SW 1271 (cell line): ENCODE measurements at regions not wholly inside any gene's neighbourhood (a gene's known extent, or its start where the extent isn't known, plus 50 kb on each side); places are given as distances from the start of the nearest gene placed in this dataset.
A peak's percentile ranks its signal among the peaks of the same experiment; 100 is the strongest.

Experiments used
- DNase-seq, 2 experiments: peaks; one replicate each; lab custom pipeline; 2025; lab: John Stamatoyannopoulos, UW

DNA sequence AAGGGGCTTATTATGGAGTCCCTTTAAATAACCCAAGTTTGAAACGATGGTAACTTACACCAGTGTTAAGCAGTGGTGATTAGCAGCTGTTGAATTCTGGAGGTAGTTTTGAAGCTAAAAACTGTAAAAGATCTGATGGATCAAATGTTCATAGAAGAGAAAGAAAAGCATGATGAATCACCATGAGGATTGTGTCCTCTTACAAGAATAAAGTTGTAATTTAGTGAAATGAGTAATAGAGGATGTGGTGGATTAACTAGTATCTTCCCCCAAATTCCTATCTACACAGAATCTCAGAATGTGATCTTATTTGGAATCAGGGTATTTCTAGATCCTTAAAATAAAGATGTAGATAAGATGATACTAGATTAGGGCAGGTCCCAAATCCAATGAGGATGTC, 1138.2 kb upstream of the TMEFF2 start:
- DNase-seq: no peak

DNA sequence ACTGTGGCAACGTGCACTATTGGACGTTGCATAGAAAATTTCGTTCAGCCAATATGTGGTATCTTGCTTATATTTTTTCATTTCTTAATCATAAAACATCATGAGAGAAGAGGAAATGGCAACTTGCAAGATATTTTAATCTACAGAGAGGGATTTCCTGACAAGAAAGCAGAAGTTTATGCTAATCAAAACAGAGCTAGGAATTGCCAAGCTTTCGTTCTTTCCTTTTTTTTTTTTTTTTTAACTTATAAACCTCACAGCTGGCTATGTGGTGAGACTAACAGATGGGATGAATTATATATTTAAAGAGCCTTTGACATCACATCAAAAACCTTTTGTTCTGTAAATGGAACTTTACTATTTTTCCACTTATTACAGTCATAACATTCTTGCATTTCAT, 1136.9 kb upstream of the TMEFF2 start:
- DNase-seq: no peak

DNA sequence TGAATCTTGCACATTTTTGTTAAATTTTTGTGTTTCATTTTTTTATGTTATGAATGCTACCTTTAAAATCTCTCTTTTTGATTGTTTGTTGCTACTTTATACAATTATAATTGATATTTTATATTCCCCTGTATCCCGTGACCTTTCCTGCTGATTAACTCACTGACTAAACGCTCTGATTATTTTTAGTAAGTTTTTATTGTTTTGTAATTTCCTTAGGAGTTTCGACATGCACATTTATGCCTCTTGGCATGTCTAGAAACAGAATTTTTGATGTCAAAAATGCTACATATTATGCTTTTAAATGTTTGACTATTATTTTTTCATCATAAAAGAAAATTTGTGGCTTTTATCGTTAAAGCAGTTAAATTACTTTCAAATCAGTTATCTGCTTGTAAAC, 1131.6 kb upstream of the TMEFF2 start:
- no peak for DNase-seq

DNA sequence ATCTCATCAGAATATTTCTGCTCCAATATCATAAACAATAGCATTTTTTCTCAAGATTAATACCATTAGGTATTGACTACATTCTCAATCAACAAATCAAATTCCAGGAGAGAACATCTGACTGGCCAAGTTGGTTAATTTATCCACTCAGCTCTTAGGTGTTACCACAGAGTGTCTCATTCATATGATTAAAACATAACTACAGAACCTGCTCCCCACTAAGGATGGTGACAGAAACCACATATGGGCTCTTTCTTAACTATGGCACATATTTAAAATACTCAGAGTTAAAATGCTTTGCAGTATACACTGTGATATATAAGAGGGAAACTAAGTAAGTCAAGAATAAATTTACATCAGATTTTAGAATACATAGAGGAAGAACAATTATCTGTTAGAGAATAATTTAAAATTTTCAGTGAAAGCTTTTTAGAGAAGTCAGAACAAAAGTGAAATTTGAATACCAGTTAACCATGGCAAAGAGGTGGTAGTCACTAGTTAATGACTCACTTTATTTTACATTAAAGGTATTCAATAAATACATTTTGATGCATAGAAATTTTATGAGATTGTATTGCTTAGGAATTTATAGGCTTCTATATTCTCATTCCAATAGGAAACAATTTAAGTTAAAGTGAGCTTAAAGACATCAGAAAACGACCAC, 1120.8 kb upstream of the TMEFF2 start:
- no peak for DNase-seq

DNA sequence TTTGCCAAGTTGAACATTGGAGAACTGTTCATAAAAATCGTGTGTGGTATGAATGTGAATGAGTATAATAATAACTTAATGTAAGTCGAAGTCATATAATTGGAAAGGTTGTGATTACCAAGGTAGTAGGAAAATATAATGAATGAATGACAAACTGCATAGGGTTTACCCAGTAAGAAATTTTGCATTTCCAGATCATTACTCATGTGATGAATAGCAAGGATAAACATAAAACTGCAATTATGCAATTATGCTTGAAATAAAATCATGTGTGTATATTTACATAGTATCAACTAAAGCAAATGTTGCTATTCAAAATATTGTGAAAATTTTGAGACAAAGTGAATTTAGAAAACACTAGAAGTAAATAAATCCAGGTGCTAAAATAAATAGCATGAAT, 1108.7 kb upstream of the TMEFF2 start:
- no peak for DNase-seq

DNA sequence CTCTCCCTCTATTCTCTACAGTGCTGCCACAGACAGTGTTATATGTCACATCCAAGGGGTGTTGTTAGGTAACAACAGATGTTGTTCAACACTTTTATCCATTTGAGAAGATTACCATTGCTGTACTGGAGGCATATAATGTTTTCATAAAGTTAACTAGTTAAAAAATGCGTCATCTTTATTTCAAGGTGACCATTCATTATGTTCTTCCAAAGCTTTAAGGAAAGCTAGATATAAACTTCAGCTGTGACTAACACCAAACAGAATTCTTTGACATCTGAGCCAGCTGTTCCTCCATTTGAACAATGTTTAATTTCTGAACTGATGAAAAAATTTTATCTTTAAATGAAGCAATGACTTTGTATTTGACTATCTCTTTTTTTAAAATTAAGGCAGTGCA, 1099.6 kb upstream of the TMEFF2 start:
- DNase-seq: no peak

DNA sequence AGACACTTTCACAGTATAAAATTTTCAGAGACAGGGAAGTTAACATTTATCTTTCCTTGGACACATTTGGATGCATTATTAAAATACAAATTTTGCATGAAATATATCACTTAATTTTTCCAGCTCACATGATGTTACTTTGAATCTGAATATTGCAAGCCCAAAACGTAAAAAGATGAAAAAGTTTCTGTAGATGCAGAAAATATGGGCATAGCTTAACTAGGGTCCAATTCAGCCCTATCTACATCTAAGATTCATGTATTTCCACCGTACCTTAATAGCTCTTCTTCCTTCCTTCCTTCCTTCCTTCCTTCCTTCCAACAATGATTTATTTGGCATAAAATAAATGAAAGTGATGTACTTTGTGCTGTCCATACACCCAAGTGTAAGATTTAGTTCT, 1084.6 kb upstream of the TMEFF2 start:
- DNase-seq: no peak

DNA sequence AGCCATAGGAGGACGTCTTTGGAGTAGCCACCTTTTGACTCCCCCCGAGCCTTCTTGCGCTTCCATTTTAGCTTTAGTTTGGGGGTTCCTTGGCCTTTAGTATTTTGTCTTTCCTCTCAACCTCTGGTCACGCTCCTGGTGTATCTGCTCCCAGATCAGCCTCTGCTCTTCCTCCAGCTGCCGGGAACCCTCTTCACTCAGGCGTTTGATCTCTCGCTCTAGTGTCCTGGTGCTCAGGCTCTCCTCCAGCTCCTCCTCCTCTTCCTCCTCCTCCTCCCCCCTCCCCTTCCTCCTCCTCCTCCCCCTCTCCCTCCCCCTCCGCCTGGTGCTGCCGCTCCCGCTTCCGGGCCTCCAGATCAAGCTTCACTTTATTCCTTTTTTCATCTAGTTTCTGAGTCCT, 1082.3 kb upstream of the TMEFF2 start:
- DNase-seq: no peak

DNA sequence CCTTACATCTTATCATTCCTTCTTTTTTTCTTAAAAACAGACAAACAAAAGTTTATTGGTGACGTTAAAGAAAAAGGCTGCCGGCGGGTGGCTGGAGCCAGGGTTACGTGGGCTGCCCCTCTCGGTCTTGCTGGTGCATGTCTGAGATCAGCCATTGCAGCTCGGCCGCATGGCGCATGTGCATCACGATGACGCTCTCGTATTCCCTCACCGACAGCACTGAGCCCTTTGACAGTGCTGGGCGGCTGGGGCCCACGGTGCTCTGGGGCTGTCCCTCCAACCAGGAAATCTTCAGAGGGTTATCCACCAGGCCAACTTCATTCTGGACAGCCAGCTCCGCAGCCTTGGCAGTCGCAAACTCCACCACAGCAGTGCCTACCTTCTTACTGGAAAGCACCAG, 1081.8 kb upstream of the TMEFF2 start:
- no peak for DNase-seq

DNA sequence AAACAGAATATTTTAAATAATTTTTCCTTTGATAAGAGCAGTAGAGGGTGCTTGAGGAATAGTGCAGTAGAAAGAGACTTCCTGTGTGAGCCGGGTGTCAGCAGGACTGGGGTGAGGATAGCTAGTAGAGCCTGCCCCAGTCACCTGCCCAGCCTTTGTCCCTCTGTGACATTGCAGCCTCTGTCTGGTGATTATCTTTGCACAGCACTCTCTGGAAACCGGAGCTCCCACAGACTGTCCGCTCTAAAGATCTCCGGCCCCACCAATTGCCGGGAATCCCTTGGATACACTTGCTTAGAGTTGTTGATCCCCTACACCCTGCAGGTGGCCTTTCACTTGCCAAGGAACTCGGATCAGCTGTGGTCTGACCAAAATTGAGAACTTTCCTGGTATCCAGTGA, 1081.3 kb upstream of the TMEFF2 start:
- no peak for DNase-seq

DNA sequence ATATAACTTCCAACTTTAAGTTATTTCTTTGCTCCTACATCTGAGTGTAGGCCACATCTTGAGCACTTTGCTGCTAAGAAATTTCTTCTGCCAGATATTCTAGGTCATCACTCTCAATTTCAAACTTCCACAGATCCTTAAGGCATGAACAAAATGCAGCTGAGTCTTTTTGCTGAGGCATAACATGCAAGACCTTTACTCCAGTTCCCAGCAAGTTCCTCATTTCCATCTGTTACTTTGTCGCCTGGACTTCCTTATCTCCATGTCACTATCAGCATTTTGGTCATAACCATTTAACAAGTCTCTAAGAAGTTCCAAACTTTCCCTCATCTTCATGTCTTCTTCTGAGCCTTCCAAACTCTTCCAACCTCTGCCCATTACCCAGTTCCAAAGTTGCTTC, 1077.3 kb upstream of the TMEFF2 start:
- DNase-seq: no peak

DNA sequence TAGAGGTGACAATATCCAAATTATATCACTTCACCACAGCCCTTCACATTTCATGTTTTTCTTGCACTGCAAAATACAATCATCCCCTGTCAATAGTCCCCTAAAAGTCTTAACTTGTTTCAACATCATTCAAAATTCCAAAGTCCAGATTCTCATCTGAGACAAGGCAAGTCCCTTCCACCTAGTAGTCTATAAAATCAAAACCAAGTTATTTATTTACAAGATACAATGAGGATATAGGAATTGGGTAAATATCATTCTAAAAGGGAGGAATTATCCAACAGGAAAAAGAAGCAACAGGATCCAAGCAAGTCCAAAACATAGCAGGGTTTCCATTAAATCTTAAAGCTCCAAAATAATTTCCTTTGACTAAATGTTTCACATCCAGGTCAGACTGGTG, 1076.1 kb upstream of the TMEFF2 start:
- no peak for DNase-seq

DNA sequence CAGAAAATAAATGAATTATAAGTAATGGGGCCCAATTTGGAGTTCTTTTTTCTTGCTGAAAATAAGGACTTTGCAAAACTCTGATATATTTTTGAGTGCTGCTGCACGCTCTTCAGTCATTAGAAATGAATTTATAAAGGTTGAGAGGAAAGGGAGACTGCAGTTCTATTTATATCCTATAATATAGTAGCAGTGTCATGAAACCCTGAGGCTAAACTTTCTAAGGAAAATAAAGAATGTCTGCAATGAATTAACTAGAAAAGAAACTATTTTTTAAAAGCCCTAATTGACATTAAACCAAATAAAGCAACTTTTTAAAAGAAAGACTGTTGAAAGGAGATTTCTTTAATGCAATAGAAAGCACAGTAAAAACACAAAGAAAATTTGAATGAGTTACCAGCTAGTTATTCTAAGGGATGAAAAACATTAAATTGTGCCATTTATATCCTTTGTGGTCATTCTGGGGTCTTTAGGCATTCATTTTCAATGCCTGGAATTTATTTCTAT, 1072.8 kb upstream of the TMEFF2 start:
- no peak for DNase-seq

DNA sequence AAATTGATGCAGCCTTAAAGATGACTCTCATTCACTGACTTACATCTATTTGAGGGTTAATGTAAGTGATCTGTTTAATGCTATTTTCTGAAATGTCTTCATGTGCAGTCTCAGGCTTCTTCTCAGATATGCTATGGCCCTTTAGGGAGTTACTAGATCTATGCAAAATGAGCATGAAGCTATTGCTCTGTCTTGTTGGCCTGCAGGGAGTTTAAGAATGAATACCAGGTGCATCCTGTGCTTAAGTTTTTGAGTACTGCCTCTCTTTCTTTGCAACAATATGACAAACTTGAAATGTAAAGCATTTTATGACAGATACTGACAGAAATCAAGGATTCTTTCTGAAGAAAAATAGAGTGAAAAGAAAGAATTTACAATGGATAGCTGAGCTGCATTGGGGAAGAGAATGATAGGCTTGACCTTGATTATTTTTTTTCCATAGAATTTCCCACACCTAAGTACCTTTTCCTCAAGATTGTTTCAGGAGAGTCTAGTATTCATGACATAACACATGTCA, 1058.3 kb upstream of the TMEFF2 start:
- DNase-seq: no peak

DNA sequence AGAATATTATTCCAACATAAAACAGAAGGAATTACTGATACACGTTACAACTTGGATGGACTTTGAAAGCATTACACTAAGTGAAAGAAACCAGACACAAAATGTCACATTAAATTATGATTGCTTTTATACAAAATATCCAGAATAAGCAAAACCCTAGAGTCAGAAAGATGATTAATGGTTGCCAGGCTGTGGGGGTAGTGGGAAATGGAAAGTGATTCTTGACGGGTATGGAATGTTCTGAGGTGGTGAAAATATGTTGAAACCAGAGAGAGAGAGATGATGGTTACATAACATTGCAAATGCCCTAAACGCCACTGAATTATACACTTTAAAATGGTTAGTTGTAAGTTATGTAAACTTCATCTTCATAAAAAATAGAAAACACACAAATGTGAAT, 1057.2 kb upstream of the TMEFF2 start:
- DNase-seq: no peak

DNA sequence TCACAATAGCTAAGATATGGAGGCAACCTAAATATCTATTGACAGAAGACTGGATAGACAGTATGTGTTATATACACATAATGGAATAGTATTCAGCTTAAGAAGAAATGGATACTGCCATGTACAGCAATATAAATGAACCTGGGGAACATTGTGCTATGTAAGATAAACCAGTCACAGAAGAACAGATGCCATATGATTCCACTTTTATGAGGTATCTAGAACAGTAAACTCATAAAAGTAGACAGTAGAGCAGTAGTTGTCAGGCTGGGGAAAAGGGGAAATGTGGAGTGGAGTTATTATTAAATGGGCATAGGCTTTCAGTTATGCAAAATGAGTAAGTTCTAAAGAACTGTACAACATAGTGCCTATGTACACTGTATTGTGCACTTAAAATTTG, 1055.7 kb upstream of the TMEFF2 start:
- no peak for DNase-seq

DNA sequence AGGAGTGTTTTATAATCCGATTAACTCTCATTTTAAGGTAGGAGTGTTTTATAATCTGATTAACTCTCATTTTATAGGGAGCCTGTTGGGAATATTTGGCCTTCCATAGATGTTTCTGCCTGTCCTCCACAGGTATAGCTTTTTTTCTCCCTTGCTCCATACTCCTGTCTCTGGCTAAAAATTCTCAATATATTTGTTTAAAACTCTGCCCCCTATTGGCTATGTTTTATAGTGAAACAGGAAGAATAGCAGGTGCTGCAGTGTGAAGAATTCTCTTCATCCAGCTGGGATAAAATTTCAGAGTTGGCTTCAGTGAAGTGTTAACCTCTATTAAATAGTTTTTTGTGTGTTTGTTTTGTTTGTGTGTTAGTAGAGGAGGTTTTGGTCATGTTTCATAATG, 1046.0 kb upstream of the TMEFF2 start:
- DNase-seq: peak in 1 of 2 experiments; percentile 0

DNA sequence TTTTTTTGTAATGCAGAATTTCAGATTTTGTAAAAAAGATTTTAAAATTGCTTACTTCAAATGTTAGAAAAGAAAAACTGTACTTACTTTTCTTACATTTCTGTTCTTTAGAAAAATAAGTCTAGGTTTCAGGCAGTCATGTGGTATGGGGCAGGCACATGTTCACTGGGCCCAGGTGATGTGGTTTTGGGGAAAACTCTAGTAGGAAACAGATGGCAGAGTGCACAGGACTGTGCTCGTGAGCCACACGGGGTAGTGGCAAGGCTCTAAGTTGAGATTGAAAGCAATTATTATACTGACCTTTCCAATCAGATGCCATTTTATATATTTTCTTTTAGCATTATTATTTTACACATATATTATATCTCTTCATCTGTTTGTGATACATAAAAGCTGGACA, 1036.9 kb upstream of the TMEFF2 start:
- DNase-seq: no peak

DNA sequence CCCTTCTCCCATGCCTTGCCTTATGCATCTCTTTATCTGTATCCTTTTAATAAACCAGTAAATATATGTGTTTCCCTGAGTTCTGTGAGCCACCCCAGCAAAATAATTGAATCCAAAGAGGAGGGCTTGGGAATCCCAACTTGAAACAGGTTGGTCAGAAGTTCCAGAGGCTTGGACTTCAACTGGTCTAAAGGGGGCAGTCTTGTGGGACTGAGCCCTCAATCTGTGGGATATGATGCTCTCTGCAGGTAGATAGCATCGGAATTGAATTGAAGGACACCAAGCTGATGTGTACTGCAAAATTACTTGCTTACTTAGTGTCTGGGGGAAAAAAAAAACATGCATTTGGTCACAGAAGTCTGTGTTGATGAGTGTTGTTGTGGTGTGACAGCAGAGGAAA, 1033.5 kb upstream of the TMEFF2 start:
- DNase-seq: no peak

DNA sequence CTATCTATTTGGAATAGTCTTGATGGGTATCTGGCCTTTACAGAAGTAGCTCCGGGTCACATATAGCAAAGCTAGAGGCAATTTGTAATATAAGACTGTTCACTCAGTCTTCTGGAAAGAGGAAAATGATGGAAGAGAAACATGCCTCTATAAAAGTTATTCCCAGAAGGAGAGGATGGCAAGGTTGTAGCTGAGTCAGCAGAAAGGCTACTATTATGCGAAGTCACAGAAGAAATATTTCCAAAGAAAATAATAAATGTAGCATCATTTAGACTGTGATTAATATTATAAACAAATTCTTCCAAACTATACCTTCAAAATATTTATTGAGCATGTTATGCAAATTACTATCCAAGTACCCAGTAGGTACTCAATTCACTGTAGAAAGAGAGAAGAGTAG, 1027.7 kb upstream of the TMEFF2 start:
- no peak for DNase-seq

DNA sequence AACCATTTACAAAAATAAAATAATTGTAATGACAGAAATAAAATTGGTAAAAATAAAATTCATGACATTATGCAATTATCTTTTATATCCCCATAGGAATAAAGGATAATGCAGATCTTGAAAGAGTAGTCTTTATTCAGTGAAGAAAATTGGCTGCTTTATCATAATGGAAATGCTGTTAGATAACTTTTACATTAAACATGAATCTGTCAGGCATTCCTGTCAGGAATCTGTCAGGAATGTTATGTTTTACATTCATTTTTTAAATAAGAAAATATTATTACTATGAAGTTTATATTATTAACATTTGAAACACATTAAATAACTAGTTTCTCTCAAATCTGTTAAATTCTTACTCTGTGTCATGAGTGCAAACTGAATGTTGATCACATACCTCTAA, 1024.7 kb upstream of the TMEFF2 start:
- DNase-seq: no peak

DNA sequence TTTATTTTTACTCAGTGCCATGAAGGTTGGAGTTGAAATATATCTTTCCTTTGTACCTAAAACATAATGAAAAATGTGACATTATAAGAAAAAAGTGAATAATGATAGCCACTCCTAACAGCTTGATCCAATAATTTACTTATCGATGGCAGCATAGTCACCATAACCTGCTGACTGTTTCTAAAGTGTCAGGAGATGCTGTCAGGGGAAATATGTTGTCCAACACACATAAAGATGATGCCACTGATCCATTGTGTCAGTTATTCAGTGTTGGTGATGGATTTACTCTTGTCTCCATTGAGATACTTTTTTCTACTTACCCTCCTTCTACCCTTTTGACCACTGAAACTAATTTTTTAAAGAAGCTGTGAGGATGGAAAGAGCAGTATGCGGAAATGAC, 1006.9 kb upstream of the TMEFF2 start:
- DNase-seq: no peak

DNA sequence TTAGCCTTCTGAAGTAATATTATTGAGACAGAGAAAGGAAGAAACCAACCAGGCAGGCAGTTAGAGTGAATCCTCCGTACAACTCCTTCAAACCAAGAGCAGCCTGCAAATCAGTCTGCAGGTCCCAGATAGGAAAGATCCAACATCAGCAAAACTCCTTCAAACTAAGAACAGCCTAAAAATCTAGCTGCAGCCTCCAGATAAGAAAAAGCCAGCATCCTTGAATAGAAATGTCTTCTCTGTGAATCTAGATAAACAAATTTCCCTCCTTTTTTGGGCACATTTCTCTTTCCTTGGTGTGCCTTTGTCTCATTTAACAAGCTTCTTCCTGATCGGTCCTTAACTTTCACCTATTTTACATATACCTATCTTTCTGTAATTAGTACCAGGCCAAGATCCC, 1004.6 kb upstream of the TMEFF2 start:
- DNase-seq: no peak

DNA sequence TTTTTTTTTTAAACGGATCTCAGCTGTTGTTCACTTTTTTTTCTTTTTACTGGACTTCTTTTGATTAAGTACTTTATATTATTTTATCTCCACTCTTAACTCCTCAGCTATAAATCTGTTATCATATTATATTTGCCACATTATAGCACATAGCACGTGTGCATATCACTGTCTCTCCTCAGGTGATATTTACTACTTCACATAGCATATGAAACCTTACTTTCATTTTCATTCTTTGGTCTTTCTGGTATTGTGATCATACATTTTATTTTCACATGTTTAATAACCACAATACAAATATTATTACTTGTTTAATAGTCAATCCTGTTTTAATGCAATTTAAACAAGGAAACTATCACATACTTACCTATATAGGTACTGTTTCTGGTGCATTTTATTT, 993.1 kb upstream of the TMEFF2 start:
- DNase-seq: no peak
